ENCODE measurements at regions not wholly inside any gene's neighbourhood (a gene's known extent, or its start where the extent isn't known, plus 50 kb on each side); places are given as distances from the start of the nearest gene placed in this dataset.

DNA sequence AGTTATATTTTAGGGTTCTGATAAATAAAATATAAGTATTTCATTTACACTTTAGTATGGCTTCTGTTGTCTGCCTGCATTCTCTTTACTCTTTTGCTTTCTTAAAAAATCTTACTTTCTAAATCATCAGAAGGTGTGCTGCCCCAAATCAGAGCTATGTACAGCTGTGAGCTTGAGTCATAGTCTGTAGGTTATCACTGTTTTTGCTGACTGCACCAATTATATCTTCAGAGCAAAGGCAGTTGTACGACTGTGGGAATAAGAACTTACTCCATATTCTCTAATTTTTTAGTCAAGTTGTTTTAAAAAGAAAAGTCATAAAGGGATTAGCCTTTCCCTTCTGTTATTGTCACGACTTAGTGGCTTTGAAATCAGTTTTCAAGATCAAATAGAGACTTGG is 1649.0 kb downstream of the HACE1 start:
- Histone ChIP-seq H3K27me3 (no peaks in the 10 kb centered on the region), H3K4me1 (no peaks in the 10 kb centered on the region), H3K9me3 (no peaks in the 10 kb centered on the region), H3K36me3 (ENCODE audit: low read depth, missing control alignments) (no peaks in the 10 kb centered on the region), H3K27ac (no peak overlapping the region), H3K4me3 (no peak overlapping the region)
- TF ChIP-seq, protein P1, sequence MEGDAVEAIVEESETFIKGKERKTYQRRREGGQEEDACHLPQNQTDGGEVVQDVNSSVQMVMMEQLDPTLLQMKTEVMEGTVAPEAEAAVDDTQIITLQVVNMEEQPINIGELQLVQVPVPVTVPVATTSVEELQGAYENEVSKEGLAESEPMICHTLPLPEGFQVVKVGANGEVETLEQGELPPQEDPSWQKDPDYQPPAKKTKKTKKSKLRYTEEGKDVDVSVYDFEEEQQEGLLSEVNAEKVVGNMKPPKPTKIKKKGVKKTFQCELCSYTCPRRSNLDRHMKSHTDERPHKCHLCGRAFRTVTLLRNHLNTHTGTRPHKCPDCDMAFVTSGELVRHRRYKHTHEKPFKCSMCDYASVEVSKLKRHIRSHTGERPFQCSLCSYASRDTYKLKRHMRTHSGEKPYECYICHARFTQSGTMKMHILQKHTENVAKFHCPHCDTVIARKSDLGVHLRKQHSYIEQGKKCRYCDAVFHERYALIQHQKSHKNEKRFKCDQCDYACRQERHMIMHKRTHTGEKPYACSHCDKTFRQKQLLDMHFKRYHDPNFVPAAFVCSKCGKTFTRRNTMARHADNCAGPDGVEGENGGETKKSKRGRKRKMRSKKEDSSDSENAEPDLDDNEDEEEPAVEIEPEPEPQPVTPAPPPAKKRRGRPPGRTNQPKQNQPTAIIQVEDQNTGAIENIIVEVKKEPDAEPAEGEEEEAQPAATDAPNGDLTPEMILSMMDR (IDR thresholded peaks at IDR 0.05), result no peak
- no peak for TF ChIP-seq POLR2A (IDR thresholded peaks at IDR 0.05)
- WGBS, 2 donors, result 25 to 36% methylated on average over 2 of the region's 2 CpGs
- DNase-seq, result no peak
- intact Hi-C loops (cut with DNase I; ENCODE audit: low total_unique reads), result no loop called here

DNA sequence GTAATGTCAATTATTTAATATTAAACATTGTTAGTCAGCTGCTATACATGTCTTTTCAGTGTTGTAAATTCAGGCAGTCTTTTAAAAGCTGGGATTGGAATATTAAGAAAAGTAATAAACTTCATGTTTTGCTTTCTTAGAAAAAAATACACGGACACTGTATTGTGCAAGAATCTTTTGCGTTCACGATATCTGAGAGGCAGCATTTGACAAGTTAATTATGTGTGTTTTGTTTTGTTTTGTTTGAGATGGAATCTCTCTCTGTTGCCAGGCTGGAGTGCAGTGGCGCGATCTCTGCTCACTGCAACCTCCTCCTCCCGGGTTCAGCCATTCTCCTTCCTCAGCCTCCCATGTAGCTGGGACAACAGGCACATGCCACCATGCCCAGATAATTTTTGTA is 1661.3 kb downstream of the HACE1 start:
- Histone ChIP-seq H3K9me3 (no peaks in the 10 kb centered on the region), H3K36me3 (ENCODE audit: low read depth, missing control alignments) (no peaks in the 10 kb centered on the region), H3K27ac (no peak overlapping the region), H3K4me3 (no peak overlapping the region), H3K27me3 (no peaks in the 10 kb centered on the region), H3K4me1 (no peaks in the 10 kb centered on the region)
- TF ChIP-seq, protein P1 (IDR thresholded peaks at IDR 0.05), result no peak
- TF ChIP-seq POLR2A (IDR thresholded peaks at IDR 0.05), result no peak
- intact Hi-C loops (cut with DNase I; ENCODE audit: low total_unique reads), result no loop called here
- 60 to 68% methylated on average over 6 of the region's 6 CpGs for WGBS, 2 donors
- no peak for DNase-seq

DNA sequence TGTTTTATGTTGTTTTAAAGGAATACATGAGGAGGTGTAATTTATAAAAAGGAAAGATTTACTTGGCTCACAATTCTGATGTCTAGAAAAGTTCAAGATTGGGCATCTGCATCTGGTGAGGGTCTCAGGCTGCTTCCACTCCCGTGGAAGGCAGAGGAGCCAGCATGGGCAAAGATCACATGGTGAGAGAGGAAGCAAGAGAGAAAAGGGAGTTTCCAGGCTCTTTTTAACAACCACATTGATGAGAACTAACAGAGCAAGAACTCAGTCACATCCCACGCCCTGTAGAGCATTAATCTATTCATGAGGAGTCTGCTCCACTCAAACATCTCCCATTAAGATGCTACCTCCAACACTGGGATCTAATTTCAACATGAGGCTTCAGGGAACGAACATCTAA is 1666.3 kb downstream of the HACE1 start:
- Histone ChIP-seq H3K27me3 (no peaks in the 10 kb centered on the region), H3K36me3 (ENCODE audit: low read depth, missing control alignments) (no peaks in the 10 kb centered on the region), H3K4me3 (no peak overlapping the region), H3K9me3 (no peaks in the 10 kb centered on the region), H3K27ac (no peak overlapping the region), H3K4me1 (no peaks in the 10 kb centered on the region)
- TF ChIP-seq, protein P1 (IDR thresholded peaks at IDR 0.05), result no peak
- TF ChIP-seq POLR2A (IDR thresholded peaks at IDR 0.05), result no peak
- 66 to 73% methylated on average over 3 of the region's 3 CpGs for WGBS, 2 donors
- DNase-seq, result no peak
- intact Hi-C loops (cut with DNase I; ENCODE audit: low total_unique reads), result no loop called here

DNA sequence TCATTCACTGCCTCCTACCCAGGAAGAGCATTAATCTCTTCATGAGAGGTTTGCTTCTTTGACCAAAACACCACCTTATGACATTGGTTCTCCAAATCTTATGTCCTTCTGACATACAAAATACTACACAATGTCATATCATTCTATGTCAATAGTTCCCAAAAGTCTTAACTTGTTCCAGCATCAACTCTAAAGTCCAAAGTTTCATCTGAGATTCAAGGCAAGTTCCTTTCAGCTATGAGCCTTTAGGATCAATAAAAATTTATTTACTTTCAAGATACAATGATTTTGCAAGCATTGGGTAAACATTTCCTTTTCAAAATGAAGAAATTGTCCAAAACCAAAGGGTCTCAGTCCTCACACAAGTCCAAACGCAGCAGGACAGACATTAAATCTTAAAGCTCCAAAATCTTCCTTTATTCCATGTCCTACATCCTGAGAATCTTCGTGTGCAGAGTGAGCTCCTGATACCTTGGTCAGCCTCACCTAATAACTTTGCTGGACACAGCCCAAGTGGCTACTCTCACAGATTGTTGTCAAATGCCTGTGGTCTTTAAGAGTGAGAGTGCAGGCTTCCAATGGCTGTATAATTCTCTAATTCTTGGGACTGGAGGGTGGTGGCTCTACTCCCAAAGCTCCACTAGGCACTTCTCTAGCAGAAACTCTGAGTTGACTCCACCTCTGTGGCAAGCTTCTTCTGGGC is 1668.2 kb downstream of the HACE1 start:
- H3K4me1 ChIP-seq, result no peaks in the 10 kb centered on the region
- 58 to 77% methylated on average over 2 of the region's 2 CpGs for WGBS, 2 donors
- H3K4me3 ChIP-seq, result no peak overlapping the region
- no peaks in the 10 kb centered on the region for H3K27me3 ChIP-seq
- no peaks in the 10 kb centered on the region for H3K9me3 ChIP-seq
- no peaks in the 10 kb centered on the region for H3K36me3 ChIP-seq (ENCODE audit: low read depth, missing control alignments)
- no peak for DNase-seq
- no peak for TF ChIP-seq POLR2A (IDR thresholded peaks at IDR 0.05)
- TF ChIP-seq, protein P1 (IDR thresholded peaks at IDR 0.05), result no peak
- intact Hi-C loops (cut with DNase I; ENCODE audit: low total_unique reads), result no loop called here
- H3K27ac ChIP-seq, result no peak overlapping the region

DNA sequence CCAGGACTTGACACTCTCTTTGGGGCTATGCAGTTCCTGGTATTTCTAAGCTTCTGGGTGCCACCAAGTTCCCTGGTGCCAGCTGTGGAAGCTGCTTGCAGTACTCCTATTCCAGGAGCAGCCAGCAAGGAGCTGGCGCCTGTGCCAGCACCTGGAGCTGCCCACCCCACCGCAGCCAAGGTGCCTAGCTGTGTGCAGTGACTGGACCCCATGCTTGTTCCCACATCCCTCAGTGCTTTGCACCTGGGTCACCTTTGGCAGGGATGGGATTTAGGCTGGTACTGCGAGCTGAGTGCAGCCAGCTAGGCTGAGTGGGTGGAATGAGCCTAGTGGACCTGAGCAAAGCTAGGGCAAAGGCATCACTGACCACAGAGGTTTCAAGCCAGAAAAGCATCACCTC is 1674.9 kb downstream of the HACE1 start:
- 91 to 97% methylated on average over 3 of the region's 3 CpGs for WGBS, 2 donors
- TF ChIP-seq, protein P1 (IDR thresholded peaks at IDR 0.05), result no peak
- TF ChIP-seq POLR2A (IDR thresholded peaks at IDR 0.05), result no peak
- Histone ChIP-seq H3K27me3 (no peaks in the 10 kb centered on the region), H3K27ac (no peak overlapping the region), H3K9me3 (no peaks in the 10 kb centered on the region), H3K4me1 (no peaks in the 10 kb centered on the region), H3K4me3 (no peak overlapping the region), H3K36me3 (ENCODE audit: low read depth, missing control alignments) (no peaks in the 10 kb centered on the region)
- DNase-seq, result no peak
- intact Hi-C loops (cut with DNase I; ENCODE audit: low total_unique reads), result no loop called here

Measured in testis (tissue), 2 donors.